ENCODE measurements at regions not wholly inside any gene's neighbourhood (a gene's known extent, or its start where the extent isn't known, plus 50 kb on each side); places are given as distances from the start of the nearest gene placed in this dataset.
"Not testable (repeated sequence)": the region's sequence is repeated elsewhere in the genome, so short reads cannot be mapped to it uniquely, and the experiment has no call there.

DNA sequence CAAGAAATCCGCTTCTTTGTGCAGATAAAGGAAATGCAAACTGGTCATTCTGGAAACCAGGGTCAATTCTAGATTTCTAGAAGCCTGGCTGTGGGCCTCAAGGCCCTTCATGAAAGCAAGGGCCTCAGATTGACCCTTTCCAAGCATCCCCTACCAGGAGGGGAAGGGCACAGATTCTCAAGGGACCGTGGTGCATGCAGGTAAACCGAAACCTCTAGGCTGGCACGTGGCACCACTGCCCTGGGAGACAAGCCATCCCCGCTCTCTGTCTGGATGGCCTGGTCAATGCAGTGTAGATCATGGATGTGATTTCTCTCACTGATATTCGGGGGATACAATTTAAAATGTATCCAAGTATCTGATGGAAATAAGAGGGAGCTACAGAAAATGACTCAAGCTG lies 69.4 kb downstream of the TOMM20 start:
- DNase-seq (ENCODE audit: low spot score): no peak

DNA sequence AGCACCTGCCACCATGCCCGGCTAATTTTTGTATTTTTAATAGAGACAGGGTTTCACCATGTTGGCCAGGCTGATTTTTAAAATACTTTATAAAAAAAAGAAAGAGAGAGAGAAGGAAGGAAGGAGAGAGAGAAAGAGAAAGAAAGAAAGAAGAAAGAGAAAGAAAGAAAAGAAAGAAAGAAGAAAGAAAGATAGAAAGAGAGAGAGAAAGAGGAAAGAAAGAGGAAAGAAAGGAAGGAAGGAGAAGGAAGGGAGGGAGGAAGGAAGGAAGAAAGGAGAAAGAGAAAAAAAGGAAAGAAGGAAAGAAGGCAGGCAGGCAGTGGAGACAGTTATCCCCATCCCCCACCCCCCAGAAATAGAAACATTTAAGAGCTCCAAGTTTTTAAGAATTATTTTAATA lies 69.9 kb downstream of the TOMM20 start:
- DNase-seq (ENCODE audit: low spot score): no peak

DNA sequence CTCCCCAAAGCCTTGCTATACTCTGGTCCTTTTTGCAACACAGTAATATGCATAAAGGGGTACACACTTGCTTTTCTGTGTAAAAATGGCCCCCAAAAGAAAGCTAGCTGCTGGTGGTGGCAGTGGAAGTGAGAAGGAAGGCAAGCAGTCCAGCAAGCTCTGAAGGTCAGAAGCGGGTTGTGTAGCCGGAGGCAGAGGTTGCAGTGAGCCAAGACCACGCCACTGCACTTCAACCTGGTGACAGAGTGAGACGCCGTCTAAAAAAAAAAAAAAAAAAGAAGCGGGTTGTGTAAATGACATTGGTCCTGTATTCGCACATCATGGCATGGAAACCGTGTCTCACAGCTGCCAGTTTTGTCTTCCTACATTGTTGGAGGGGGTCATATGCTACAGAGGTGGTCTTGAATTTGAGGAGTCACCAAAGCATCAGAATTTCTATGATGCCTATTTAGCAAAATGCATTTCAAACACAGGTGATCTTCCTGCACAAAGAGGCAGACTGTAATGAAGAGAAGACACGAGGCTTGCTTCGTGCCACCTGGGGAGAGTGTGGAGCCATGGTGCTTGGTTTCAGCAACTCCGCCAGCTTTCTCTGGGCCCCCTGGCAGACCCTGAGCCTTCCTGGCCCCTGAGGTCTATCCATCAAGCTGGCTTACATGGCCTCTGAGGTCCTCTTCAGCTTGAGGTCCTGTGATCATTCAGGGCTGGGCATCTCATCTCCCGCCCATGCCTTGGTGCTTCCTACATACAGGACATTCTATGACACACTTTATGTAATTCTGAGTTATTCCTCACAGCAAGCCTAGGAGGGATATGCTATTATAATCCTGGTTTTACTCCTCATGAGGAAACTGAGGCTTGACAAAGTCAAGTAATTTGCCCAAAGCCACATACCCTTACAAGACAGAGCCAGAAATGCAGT lies 71.0 kb downstream of the TOMM20 start:
- no peak for DNase-seq (ENCODE audit: low spot score)

DNA sequence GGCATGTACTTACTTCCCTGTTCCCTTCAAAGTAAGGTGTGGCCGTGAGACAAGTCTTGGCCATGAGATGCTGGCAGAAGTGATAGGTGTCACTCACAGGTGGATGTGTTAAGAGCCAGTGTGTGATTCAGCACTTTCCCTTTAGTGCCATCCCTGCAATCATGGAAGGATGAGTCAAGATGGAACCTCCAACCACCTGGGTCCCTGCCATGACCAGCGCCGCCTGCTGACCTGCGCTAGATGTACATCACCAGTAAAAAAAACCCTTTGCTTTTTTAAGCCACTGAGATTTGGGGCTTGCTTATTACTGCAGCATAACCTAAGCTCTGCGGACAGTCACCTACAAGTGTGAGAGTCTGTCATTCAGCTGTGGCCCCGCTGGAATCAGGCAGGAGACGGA lies 71.7 kb downstream of the TOMM20 start:
- no peak for DNase-seq (ENCODE audit: low spot score)

DNA sequence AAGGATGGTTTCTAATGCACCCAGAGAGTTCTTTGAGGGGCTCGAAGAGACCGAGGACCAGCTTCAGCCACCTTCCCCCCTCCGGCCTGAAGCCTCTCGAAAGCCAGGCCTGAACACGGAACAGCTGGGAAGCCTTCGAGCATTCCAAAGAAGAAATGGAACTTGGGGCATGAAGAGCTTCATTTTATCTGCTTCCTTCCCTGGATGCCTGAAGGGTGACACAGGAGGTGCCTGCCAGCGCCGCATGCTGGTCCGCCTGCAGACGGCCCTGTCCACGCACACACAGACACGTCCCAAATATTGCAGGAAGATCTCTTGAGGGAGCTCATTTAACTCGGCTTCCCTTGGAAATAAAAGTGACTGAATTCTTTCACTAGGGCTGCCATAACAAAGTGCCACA lies 73.7 kb downstream of the TOMM20 start:
- DNase-seq (ENCODE audit: low spot score): no peak

DNA sequence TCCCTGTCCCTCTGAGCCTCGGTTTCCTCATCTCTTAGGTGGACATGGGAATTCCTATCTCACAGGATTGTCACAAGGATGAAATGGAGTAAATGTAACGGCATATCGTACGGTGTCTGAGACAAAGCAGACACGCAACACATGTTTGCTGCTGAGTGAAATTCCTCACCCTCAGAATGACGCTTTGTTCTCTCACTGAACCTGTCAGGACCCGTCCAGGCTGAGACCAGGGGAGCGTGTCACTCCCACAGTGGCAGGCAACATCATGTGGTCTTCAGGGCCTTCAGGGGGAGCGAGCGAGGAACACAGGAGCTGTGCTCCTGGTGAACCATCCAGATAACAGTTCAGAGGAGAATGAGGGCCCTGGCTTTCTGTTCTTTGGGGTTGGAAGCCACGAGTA lies 74.2 kb downstream of the TOMM20 start:
- DNase-seq (ENCODE audit: low spot score): no peak

DNA sequence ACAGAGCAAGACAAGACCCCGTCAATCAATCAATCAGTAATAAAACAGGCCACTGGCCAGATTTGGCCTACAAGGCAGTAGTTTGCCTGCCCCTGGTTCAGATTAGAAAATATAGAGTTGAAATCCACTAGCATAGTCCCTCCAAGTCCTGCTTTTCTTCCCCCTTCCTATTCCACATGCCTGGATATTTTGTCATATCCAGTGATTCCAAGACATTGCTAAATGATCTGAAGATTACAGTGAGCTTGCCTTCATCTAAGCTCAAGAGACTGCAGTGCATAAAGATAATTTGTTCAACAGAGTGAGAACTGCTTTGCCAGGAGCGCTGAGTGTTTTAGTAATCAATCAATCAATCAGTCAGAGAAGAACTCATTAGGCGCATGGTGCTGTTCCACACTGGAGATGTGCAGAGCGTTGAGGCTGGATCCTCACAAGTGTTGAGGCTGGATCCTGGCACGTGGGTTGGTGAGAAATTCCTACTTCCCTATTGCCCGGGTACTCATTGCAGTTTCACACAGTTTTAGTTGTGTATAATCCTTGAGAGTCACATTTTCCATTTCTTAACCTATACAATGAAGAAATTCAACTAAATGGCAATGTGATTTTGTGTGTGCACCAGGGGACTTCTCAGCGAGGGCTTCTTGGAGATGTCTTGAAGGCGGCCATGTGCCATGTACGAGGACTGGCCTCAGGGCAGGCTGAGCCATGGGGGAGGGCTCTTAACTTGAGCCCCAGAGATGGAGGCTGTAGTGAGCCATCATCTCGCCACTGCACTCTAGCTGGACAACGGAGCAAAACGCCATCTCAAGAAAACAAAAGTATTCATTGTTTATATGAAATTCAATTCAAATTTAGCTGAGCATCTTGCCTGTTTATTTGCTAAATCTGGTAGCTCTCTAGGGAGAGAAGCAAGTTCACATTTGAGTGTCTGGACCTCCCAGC lies 76.3 kb downstream of the TOMM20 start:
- DNase-seq (ENCODE audit: low spot score): no peak

DNA sequence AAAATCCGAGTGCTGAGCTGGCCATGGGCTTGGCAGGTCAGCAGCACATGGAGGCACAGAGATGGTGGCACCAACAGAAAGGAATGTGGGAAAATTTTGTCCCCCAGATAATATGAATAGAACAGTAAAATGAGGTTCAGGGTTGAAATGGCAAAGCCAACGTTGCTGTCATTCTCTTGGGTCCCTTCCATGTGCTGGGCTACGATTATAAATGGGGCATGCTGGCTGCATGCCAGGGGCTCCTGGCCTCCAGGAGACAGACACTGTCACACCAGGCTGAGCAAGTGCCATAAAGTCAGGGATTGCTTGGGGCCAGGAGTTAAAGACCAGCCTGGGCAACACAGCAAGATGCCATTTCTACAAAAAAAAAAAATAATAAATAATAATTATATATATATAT lies 77.1 kb downstream of the TOMM20 start:
- DNase-seq (ENCODE audit: low spot score): no peak

DNA sequence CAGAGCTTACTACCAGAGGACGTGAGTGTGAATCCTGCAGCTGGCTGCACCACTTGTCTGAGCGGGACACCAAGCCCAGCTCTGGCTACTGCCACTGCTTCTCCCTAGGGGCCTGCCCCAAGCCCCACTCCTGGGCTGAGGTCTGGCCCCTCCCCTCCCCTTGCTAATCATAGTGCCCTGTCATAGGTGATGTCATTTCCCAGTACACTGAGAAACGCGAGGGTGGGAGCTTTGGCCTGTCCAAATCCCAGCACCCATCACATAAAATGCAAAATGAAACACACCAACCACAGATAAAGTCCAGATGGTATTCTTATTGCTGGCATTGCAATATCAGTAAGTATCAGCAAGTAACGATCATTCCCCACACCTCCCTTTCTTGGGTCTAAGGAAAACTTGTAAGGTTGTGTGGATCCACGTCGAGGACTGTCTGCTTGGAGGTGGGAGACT lies 77.7 kb downstream of the TOMM20 start:
- DNase-seq (ENCODE audit: low spot score): peak; percentile 32

DNA sequence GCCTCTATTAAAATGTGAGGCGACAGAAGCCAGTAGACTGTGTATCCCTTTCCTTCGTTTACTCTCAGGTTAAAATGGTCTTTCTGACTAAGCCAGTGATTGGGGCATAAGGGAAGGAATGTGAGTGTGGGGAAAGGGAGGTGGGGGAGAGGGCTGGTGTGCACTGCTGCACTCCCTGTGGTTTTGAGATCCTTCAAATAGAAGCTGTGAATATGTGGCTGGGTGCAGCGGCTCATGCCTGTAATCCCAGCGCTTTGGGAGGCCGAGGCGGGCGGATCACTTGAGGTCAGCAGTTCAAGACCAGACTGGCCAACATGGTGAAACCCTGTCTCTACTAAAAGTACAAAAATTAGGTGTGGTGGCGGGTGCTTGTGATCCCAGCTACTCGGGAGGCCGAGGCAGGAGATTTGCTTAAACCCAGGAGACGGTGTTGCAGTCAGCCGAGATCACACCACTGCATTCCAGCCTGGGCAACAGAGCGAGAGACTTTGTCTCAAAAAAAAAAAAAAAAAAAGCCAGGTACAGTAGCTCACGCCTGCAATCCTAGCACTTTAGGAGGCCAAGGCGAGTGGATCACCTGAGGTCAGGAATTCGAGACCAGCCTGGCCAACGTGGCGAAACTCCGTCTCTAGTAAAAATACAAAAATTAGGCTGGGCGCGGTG lies 78.8 kb downstream of the TOMM20 start:
- not testable (repeated sequence) for DNase-seq (ENCODE audit: low spot score)

DNA sequence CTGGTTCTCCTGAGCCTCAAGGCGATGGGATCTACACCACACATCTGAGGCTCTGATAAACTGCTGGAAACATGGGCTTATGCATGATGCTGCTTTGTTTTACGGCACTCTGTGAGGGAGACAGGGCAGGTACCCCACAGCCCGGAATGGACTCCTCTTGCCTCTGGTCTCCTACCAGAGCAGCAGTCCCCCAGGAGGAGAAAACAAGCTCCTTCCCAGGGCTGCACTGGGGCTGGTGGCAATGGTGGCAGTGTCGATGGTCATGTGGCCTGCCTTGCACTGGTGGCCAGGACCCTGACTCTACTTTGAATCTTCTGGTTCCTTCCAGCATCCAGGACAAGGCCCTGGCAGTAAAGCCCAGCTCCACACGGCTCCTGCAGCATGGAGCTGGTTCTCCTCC lies 79.4 kb downstream of the TOMM20 start:
- DNase-seq (ENCODE audit: low spot score): no peak

DNA sequence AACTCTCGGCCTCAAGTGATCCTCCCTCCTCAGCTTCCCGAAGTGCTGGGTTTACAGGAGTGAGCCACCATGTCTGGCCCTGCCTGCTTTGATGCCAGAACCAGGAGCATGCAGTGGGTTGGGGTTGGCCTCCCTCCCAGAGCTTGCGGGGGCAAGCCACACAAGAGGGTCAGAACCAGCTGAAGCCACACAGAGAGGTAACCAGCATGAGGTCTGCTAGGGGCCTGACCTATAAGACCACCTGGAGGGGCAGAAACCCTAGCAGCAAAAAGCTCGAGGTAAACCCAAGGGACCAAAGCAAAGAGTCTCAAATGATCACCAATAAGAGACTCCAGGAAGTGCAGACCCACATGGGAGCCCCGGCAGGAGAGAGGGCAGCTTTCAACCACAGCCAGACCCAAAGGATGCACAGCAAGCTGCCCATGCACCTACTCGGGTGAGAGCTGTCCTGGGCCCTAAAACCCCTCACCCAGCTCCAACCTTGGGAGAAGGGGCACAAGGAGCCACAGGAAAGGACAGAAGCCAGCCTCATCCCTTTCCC lies 81.2 kb downstream of the TOMM20 start:
- no peak for DNase-seq (ENCODE audit: low spot score)

DNA sequence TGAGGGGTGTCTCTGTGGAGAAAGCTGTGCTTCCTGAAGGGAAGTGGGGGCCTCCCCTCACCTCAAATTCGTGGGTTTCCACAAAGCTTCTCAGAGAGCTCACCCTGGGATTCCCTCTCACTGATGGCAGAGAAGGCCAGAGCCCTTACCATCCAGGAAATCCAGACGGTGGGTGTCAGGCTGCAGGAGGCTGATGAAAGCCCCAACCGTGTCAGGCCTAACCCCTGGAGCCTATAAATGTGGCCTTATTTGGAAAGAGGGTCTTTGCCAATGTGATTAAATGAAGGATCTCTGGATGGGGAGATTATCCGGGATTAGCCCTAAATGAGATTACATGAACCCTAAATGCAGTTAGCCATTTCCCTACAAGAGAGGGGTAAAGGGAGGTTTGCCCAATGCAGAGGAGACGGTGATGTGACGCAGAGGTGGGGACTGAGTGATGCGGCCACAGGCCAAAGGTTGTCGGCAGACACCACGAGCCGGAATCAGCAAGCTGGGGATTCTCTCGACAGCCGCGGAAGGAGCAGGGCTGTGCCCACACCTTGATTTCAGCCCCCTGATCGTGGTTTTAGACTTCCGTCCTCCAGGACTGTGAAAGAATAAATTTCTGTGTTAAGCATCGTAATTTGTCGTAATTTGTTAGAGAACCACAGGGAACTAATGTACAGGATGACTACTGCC lies 82.6 kb downstream of the TOMM20 start:
- DNase-seq (ENCODE audit: low spot score): no peak

DNA sequence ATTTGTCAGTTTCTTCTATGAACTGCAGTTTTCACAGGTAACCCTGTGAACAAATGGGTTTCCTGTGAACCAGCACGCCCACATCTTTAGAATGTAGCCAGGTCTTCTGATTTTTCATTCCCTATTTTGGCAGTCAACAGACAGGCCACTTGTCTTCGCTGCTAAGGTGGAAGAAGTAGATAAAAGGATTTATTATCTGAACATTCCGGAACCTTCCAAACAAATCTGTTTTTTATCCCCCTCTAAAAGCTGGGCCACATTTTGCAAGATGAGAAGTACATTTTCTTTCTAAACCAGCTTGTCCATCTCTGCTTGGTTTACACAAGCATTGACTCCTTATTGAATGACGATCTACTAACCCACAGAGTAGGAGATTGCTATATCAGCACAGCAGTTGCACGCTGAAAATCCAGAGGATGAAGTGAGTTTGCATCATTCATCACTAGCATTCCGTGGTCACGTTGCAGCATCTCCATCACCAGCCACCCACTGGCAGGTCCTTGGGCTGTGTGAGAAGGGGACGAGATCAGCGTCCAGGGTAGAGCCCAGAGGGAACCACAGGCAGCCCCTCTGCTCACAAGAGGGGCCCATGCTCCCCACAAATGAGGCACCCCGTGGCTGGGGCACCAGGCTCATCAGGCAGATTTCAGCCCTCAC lies 83.5 kb downstream of the TOMM20 start:
- peak; percentile 44 for DNase-seq (ENCODE audit: low spot score)

DNA sequence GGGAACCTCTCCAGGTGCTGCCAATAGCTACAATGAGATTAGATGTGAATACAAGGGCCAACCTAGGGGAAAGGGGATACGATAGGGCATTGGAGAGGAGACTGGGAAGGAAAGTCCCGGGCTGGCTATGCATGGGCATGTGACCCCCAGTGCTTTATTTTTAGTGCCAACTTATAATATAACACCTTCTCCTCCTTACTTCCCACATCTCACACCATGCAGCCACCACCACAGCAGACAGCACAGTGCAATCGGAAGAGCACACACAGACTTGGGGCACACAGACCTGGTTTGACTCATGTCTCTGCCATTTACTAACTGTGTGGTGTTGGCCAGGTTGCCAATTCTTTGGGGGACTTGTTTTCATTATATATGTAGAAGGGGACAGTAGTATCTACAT lies 85.4 kb downstream of the TOMM20 start:
- no peak for DNase-seq (ENCODE audit: low spot score)

DNA sequence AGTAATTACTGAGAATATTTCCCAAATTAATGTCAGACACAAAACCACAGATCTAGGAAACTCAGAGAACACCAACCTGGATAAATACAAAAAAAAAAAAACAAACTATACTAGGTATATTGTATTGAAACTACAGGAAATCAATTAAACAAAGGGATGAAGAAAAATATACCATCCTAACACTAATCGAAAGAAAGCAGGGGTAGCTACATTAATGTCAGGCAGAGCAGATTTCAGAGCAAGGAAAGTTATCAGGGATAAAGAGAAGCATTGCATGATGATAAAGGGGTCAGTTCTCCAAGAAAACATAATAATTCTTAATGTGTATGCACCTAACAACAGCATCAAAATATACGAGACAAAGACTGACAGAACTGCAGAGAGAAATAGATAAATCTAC lies 89.9 kb downstream of the TOMM20 start:
- DNase-seq (ENCODE audit: low spot score): no peak

DNA sequence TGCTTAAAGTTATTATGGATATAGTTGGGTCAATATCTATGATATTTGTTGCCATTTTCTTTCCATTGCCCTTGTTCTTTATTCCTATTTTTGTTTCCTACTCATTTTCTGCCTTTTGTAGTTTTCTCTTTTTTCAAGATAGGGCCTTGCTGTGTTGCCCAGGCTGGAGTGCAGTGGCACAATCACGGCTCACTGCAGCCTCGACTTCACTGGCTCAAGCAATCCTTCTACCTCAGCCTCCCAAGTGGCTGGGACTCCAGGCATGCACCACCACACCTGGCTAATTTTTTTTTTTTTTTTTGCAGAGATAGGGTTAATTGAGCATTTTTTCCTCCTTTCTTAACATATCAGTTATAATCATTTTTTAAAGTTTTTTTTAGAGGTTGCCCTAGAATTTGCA lies 92.7 kb downstream of the TOMM20 start:
- DNase-seq (ENCODE audit: low spot score): no peak

DNA sequence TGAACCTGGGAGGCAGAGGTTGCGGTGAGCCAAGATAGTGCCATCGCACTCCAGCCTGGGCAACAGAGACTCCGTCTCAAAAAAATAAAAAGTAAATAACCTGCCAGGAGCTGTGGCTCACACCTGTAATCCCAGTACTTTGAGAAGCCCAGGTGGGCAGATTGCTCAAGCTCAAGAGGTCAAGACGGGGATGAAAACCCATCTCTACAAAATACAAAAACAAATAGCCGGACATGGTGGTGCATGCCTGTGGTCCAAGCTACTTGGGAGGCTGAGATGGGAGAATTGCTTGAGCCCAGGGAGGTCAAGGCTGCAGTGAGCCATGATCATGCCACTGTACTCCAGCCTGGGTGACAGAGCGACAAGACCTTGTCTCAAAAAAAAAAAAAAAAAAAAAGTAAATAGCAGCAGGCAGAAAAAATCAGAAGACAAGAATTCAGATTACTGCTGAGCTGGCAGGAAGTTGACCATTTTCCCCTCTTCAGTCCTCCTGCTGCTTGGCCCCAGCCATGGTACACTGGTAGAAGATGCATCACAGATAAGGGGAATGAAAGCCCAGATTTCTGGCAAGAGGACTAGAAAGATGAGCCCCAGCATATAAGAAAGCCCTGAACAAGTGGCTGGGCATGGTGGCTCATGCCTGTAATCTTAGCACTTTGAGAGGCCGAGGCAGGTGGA lies 97.6 kb downstream of the TOMM20 start:
- no peak for DNase-seq (ENCODE audit: low spot score)

DNA sequence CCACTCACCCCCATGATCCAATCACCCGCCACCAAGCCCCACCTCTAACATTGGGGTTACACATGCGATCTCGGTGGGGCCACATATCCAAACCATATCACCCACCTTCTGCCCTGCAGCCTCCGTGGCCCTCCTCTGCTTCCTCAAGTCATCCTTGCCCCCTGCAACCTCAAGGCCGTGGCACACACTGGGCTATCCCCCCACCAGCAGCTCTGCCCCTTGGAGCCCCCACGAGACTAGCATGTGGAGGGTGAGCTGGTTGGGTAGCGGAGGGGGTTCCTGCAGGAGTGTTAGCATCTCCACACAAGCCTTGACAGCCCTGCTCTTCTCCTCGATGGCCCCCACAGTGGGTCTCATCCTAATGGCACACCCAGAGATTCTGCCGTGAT lies 100.8 kb downstream of the TOMM20 start:
- DNase-seq (ENCODE audit: low spot score): no peak

DNA sequence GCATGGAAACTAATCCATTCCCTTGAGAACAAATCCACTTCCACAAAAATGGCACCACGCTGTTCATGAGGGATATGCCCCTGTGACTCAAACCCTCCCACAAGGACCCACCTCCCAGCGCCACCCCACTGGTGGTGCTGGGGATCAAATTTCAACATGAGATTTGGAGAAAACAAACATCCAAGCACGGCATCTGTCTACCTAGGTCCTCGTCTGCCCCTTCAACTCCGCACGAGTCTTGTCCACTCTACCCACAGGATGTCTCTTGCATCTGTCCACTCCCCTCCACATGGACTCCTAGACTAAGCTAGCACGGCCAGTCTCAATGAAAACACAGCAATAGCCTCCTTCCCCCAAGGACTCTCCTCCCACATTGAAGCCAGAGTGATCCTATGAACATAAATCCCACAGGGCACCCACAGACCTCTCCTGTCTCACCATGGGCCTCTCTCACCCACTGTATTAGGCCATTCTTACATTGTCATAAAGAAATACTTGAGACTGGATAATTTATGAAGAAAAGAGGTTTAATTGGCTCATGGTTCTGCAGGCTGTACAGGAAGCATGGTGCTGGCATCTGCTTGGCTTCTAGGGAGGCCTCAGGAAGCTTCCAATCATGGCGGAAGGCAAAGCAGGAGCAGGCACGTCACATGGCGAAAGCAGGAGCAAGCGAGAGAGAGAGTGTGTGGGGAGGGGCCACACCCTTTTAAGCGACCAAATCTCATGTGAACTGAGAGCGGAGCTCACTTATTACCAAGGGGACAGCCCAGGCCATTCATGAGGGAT lies 101.4 kb downstream of the TOMM20 start:
- no peak for DNase-seq (ENCODE audit: low spot score)

Measured in AG08395 (cell line).